Activated CD8-positive, alpha-beta memory T cell treated with anti-CD3 and anti-CD28 coated beads, Interleukin-2, amount 50 U/mL, for 48 hours (primary cell): ENCODE measurements at regions not wholly inside any gene's neighbourhood (a gene's known extent, or its start where the extent isn't known, plus 50 kb on each side); places are given as distances from the start of the nearest gene placed in this dataset.
"Not testable (repeated sequence)": the region's sequence is repeated elsewhere in the genome, so short reads cannot be mapped to it uniquely, and the experiment has no call there.

Experiments
- DNase-seq: peaks from one replicate; pipeline ENCODE4 v3.0.0-alpha.2; 2020

DNA sequence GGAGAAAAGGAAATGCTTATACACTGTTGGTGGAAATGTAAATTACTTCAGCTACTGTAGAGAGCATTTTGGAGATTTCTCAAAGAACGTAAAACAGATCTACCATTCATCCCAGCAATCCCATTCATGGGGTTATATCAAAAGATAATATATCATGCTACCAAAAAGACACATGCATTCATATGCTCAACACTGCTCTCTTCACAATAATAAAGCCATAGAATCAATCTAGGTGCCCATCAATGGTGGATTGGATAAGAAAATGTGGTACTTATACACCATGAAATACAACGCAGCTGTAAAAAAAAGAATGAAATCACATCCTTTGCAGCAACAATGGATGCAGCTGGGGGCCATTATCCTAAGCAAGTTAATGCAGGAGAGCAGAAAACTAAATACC, 1487.7 kb upstream of the SEL1L start:
- no peak for DNase-seq

DNA sequence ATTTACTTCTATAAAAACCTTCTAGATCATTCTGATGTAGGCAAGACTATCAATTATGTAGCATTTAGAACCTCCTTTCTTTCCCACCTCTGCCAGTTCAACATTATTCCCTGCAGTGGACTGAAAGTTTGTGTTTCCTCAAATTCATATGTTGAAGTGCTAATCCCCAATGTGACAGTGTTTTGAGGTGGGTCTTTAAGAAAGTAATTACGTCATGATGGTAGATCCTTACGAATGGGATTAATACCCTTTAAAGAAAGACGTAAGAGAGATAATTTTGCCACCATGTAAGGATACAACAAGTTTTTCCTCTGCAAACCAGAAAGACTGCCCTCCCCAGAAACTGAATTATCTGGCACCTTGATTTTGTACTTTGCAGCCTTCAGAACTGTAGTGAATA, 1489.7 kb upstream of the SEL1L start:
- no peak for DNase-seq

DNA sequence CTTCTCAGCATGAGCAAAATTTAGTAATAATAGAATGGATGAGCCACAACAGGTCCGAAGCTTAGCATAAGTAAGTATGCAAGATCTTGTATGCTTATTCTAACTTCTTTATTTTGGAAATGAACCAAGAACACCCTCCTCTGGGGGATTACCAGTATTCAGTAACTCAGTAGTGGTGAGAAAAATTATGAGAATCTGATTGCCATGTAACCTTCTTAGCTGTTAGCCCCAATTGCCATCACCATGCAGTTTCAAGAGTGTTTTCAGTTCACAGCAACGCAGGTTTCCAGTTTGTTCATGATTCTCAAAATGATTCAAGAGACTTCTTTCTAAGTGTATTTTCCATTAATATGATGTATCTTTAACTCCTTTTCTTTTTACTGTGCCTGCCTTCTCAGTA, 1507.6 kb upstream of the SEL1L start:
- DNase-seq, result no peak

DNA sequence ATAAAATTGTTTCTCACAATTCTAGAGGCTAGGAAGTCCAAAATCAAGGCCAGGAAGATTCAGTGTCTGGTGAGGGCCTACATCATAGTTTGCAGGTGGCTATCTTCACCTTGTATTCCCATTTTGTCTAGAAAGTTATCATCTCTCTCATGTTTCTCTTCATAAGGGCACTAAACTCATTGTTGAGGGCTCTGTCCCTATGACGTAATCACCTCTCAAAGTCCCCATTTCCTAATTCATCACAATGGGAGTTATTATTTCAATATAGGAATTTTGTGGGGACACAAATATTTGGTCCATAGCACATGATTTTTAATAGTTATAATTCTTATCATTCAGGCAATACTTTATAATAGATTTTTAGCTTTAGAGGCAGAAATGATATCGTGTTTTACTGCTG, 1509.2 kb upstream of the SEL1L start:
- DNase-seq, result no peak

DNA sequence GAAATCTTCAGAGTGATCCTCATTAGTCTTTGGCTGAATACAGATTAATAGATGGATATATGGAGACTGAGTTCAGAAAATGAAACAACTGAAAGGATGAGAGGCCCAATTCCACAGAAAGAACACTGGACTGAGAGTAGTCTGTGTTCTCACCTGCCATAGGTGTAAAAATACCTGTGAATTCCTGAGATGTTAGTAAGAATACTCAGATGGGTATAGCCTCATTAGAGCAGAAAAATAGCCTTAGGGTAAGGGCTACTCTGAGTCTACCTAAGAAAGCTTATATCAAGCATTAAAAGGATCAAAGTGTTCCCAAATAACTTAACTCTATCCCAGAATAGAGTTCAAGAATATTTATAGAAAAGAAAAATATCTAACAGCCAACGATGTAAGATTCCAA, 1510.3 kb upstream of the SEL1L start:
- no peak for DNase-seq

DNA sequence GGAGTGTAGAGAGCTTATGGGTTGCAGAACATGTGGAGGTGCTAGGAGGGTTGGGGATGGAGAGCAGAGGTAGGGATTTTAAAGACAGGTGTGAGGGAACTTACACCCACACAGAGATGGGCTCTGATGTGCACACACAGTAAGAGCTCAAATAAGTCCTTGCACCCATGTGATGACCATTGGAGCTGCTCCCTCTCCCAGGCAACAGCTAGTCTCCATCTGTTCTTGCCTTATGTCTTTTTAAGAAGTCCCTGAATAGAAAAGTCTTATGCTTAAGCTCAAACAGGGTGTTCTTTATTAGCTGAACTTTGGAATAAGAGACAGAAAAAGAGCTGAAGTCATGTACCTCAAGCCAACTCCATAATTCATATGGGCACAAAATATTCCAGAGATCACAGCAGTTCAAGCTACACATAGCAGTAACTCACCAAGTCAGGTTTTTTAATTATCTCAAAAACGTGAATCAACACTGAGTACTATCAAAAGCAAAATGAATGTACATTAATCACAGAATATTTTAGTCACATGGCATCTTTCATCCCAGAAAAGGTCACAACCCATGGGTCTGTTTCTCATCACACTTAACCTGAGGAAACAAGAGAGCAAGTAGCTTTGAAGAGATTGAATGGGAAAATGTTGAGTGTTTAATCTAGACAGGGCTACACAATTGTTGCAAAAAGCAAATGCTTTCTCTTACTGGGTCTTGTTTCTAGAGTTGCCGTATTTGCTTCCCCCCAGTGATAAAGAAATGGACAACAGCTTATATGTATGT, 1513.6 kb upstream of the SEL1L start:
- no peak for DNase-seq

DNA sequence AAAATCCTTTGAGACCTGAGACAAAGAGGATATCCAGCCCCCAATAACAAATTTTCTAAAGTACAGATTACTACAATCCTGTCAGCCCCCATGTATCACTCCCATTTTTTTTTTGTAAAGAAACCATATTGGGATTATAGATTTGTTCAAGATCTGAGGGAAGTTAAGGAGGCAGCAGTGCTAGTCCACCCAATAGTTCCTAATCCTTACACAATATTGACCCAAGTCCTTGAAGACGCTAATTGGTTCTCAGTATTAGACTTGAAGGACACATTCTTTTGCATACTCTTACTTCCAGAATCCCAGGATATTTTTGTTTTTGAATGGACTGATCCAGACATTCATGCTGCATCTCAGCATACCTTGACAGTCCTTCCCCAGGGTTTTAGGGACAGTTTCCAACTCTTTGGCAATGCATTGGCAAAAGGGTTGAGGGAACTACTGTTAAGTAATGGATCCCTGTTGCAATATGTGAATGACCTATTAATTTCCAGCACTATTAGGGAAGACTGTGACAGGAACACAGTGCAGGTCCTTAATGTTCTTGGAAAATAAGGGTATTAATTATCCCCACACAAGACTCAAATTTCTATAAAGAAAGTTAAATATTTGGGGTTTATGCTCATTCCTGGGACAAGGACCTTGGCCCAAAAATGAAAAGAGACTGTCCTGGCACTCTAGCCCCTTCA, 1519.5 kb upstream of the SEL1L start:
- no peak for DNase-seq

DNA sequence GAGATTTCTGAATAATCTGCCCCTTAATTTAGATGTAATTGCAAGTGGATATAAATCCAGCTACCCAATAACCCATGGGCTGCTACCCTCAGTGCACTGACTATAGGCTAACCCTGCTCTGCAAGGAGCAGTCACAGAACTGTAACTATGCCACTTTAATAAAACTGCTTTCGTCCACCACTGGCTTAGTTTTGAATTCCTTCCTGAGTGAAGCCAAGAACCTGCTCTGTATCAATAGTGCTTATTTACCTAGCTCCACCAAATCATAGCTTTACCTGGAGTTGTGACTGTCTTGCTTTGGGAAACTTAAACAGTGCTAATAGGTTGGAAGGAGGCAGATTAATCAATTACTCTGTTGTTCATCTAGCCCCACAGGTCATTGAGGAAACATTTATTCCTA, 1524.4 kb upstream of the SEL1L start:
- no peak for DNase-seq

DNA sequence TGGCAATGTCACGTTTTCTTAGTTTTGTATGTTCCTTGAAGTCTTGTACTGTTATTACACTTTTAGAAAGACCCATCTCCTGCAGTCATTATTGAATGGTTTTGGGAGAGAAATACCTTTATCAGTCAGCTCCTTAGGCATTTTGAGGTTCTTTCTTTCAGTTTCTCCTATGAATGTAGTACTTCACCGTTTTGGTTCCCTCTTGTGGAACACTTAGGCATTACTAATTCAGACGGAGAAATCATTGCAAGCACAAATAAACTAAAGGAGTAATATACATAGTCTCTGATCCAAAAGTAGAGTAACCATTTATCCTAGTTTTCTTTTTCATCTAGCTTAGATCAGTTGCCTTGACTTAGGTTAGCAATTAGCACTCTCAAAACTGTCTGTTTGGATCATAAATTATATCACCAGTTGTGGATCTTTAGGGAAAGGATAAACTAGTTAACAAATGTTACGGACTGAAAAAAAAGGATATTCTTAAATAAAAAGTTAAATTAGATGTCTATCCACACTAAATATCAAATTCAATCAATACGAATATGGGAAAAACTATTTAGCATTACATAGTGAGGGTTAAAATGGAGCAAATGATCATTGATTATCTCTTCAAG, 1538.3 kb upstream of the SEL1L start:
- DNase-seq, result no peak

DNA sequence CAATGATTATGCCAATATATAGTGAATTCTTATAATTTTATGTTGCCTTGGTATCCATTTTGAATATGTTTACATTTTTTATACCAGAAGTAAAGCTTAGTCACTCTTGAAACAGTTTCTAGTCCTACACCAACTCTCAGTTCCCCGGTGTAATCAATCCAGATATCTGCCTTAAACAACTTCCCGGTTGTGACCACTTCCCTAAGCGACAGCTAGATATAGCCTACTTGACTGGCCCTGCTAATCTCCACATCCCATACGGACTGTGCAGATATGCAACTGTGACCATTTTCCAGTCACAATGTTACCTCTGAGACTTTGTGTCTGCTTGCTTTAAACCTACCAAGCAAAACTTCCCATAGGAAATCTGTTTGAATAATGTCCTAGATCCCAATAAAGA, 1551.5 kb upstream of the SEL1L start:
- no peak for DNase-seq

DNA sequence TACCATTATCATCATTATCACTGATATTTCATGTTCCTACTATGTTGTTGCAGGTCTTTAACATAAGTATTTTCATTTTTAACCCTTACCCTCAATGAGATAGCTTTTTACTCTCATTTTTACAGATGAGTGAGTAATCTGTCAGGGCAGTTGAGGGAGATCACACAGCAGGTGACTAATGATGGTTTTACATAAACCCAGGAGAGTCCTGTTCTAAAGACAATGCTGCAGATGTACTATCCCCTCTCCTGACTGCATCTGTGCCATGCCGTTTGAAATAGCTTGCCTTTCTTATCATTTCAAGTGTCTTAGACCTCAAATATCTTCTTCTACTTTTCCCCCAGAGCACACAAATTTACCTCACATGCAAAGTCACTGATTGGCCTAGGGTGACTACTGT, 1552.1 kb upstream of the SEL1L start:
- no peak for DNase-seq

DNA sequence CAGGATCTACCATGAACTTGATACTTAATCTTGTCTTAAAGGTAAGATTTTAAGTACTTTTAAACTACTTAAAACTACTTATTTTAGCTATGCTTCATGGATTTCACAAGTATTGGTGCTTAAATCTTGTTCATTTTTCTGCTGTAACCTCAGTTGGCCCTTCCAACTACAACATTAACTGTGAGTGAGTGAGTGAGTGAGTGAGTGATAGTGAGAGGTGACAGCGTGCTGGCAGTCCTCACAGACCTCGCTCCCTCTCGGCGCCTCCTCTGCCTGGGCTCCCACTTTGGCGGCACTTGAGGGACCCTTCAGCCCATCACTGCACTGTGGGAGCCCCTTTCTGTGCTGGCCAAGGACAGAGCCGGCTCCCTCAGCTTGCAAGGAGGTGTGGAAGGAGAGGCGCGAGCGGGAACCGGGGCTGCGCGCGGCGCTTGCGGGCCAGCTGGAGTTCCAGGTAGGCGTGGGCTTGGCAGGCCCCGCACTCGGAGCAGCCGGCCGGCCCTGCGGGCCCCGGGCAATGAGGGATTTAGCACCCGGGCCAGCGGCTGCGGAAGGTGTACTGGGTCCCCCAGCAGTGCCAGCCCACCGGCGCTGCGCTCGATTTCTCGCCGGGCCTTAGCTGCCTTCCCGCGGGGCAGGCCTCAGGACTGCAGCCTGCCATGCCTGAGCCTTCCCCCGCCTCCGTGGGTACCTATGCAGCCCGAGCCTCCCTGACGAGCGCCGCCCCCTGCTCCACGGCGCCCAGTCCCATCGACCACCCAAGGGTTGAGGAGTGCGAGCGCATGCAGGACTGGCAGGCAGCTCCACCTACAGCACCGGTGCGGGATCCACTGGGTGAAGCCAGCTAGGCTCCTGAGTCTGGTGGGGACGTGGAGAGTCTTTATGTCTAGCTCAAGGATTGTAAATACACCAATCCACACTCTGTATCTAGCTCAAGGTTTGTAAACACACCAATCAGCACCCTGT, 1558.6 kb upstream of the SEL1L start:
- not testable (repeated sequence) for DNase-seq

DNA sequence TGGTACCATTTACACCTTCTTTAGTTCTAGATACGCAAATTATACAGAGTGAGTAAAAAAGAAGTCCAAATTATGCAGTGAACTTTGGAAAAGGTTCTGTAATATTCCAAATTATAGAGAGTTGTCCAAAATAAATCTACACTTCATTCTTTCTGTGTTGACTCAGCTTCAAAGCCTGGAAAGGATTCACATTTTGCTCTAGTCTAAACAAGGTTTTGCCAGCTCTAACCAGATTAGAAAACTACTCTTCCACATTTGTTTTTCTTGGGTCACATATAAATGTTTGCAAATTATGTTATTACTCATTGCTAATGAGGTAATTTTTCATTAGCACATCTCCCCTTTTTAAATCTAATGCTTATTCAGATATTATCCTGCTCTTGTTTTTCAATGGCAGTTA, 1562.4 kb upstream of the SEL1L start:
- DNase-seq, result no peak

DNA sequence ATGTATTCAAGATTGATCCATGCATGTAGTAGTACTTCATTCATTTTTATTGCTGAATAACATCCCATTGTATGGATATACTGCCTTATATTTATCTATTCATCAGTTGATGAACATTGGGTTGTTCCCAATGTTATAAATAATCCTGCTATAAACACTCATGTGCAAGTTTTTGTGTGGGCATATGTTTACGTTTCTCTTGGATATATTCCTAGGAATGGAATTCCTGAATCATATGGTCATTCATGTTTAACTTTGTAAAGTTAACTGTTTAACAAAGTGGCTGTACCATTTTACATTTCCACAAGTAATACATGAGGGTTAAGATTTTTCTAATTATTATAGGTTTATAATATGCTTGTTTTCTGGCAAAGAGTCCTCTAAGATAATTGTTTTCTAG, 1568.2 kb upstream of the SEL1L start:
- DNase-seq, result no peak

DNA sequence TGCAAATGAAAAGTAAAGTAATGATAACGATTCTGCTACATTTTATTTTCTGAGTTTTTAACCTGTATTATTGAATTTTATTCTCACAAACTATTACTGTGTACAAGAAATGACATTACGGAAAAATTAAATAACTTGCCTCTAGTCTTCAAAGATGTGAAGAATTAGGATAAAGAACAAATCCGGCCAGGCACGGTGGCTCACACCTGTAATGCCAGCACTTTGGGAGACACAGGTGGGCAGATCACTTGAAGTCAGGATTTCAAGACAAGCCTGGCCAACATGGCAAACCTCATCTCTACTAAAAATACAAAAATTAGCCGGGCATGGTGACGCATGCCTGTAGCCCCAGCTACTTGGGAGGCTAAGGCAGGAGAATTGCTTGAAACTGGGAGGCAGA, 1584.4 kb upstream of the SEL1L start:
- DNase-seq, result no peak

DNA sequence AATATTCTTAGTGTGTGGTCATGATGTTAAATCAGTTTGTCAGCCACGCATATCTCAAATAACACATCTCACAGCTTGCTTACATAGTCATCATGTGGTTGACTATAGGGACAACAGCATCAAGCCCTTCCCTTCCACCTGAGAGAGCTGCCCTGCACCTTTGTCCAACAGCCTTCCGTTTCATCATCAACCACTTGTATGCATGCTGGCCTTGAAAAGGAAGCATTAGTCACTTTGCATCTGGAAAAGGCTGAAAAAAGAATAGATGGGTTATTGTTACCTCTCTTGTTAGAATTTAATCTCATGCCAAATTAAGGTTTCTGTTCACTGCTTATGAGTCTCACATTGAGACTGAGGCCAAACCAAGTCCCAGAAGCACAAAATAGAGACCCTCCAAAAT, 1586.5 kb upstream of the SEL1L start:
- DNase-seq, result no peak

DNA sequence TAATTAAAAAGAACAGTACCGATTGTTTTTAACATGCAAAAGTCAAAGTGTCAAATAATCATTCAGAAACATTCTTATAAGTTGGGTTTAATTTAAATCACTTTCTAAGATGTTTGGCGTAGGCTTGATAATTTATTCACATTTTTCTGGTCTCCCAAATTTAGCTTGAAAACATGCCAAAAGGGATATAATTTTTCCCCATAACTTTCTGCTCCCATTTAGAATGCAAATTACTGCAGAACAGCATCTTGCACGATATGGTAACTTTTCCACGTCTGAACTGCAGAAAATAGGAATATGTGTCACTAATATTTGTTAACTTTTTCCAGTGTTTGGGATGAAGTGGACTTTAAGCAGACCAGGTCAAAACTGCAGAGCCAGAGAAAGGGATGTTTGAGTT, 1592.4 kb upstream of the SEL1L start:
- DNase-seq, result no peak

DNA sequence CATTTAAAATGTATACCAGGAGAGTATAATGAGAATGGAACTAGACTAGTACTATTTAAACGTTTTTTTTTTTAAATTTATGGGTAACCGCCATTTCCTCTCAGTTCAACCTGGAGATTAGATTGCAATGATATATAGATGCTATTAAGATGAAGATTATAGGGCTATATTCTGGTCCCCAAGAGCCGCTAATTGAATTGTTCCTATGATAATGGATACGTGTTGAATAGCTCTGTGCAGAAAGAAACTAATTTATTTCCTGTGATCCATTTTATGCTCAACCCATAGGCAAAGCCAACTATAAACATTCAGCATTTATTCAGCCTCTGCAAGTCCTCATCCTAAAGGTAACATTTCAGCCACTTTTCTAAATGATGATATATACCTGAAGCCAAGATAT, 1595.1 kb upstream of the SEL1L start:
- no peak for DNase-seq

DNA sequence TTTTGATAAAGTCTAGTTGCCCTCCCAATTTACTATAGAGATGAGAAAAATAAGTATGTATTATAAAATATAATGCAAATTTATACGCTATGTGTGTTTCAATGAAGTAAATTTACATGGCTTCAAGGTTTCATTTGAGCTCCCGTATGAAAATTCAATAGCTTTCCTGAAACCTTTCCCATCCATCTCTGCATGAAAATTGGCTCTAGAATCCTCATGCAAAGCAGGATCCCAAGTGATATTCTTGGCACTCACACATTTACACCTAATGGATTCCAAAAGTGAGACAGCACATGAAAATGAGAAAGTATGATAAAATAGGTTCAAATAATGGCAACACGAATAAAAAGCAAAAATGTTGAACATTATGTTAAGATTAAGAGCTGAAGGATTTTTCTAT, 1595.8 kb upstream of the SEL1L start:
- no peak for DNase-seq

DNA sequence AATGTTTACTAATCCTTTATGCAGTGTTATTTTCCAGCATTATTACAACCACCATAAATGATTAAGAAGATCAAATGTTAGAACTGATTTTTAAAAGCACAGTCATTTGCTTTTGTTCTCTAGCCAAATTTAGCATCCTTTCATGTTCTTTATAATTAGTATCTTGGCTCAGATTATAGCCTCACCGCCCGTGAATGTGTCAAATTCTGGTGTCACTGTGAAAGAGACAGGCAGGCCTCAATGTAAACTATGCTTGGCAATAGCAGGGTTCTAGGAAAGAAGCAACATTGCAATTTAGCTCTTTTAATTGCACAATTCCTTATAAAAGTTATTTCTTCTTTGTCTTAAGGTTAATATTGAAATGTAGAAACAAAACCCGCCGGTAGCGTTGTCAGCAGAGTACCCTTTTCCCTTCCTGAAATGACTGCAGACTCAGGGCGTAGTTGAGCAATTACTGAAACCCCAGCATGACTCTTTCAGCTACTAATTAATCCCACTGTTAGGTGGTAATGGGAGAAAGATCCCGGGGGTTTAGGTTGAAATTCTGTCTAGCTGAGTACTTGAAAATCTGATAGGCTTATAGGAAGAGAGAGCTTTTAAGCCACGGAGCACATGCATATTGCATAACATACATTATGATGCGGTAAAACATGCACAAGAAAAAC, 1600.5 kb upstream of the SEL1L start:
- DNase-seq, result no peak

DNA sequence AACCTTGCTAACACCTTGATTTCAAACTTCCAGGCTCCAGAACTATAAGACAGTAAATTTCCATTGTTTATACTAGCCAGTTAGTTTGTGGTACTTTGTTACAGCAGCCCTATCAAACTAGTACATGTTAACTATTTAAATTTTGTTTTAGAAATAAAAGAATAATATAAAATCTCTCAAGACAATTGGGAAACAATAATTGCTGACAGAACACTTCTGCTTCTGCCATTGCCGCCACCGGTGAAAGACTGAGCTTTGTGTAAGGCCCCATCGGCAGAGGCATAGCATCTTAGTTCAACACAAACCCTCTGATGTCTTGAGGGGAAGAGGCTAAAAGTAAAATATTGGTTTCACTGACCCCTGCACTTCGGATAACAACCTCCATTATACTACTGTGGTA, 1607.1 kb upstream of the SEL1L start:
- DNase-seq, result no peak

DNA sequence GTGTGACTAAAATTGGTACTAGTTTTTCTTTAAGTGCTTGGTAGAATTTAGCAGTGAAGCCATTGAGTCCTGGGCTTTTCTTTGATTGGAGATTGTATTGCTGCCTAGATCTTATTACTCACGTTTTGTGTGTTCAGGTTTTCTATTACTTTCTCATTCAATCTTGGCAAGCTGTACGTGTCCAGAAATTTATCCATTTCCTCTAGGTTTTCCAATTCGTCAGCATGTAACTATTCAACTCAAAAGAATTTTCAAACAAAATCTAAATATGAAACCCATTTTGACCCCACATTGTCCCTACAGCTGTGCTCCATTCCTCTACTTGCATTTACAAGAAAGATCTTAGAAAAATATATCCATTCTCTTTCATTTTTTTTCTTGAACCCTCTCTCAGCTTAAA, 1613.4 kb upstream of the SEL1L start:
- DNase-seq, result no peak

DNA sequence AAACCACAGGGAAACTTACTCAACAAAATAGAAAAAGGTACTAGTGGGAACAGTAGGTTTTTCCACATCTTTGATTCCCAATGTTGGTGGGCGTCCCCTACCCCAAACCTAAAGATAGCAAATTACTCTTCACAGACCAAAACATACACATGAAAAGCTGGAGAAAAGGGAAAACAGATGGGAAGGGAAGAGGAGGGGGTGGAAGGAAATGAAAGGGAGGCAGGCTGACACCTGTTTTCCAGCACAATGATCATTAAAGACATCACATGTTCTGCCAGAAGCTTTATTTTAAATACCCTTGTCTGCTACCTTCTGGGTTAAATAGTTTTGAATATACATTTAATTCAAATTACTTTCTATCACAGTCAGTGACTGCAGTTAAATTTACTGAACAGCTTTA, 1617.9 kb upstream of the SEL1L start:
- DNase-seq, result no peak
